SK-N-SH treated with all-trans-retinoic acid at 6 μM for 48 hours (cell line): ENCODE measurements at regions not wholly inside any gene's neighbourhood (a gene's known extent, or its start where the extent isn't known, plus 50 kb on each side); places are given as distances from the start of the nearest gene placed in this dataset.

Experiments used
- ATAC-seq: fragments of 200-7000 bp; cut with Tn5 transposase; 3 replicates; pipeline ENCODE4 v1.9.1; 2020; ENCODE audit warnings: mild to moderate bottlenecking, moderate library complexity
- BACH2 ChIP-seq: fragments of 250-450 bp; sonication (Bioruptor Pico); IDR thresholded peaks from 2 replicates; pipeline ENCODE4 v1.9.0; 2021; ENCODE audit warnings: mild to moderate bottlenecking, borderline replicate concordance
- CSDC2 ChIP-seq: fragments of 250-450 bp; sonication (Bioruptor Pico); IDR thresholded peaks from 2 replicates; pipeline ENCODE4 v1.5.0; 2020; ENCODE audit warnings: mild to moderate bottlenecking, moderate library complexity
- CSRNP3 ChIP-seq: fragments of 250-450 bp; sonication (Bioruptor Pico); IDR thresholded peaks from 2 replicates; pipeline ENCODE4 v1.5.1; 2021; ENCODE audit warnings: mild to moderate bottlenecking, moderate library complexity
- ESRRG ChIP-seq: fragments of 250-450 bp; sonication (Bioruptor Pico); IDR thresholded peaks from 2 replicates; pipeline ENCODE4 v1.6.1; 2021; ENCODE audit warnings: mild to moderate bottlenecking
- GLIS3 ChIP-seq: fragments of 250-450 bp; sonication (Bioruptor Pico); IDR thresholded peaks from 2 replicates; pipeline ENCODE4 v1.5.0; 2020; ENCODE audit warnings: mild to moderate bottlenecking, moderate library complexity
- ISL1 ChIP-seq: fragments of 250-450 bp; sonication (Bioruptor Pico); IDR thresholded peaks from 2 replicates; pipeline ENCODE4 v2.1.2; 2022; ENCODE audit warnings: mild to moderate bottlenecking, moderate library complexity
- POU6F1 ChIP-seq: fragments of 250-450 bp; sonication (Bioruptor Pico); IDR thresholded peaks from 2 replicates; pipeline ENCODE4 v1.8.0; 2021; ENCODE audit warnings: low read depth, mild to moderate bottlenecking, moderate library complexity, borderline replicate concordance
- PPARA ChIP-seq: fragments of 250-450 bp; sonication (Bioruptor Pico); IDR thresholded peaks from 2 replicates; pipeline ENCODE4 v1.5.0; 2020; ENCODE audit warnings: mild to moderate bottlenecking, borderline replicate concordance
- RARB ChIP-seq: fragments of 250-450 bp; sonication (Bioruptor Pico); IDR thresholded peaks from 2 replicates; pipeline ENCODE4 v1.8.0; 2021; ENCODE audit warnings: mild to moderate bottlenecking, moderate library complexity
- TCF4 ChIP-seq: fragments of 250-450 bp; sonication (Bioruptor Pico); IDR thresholded peaks from 2 replicates; pipeline ENCODE4 v1.8.0; 2021; ENCODE audit warnings: mild to moderate bottlenecking, moderate library complexity, borderline replicate concordance
- TOX ChIP-seq: fragments of 250-450 bp; sonication (Bioruptor Pico); IDR thresholded peaks from 2 replicates; pipeline ENCODE4 v1.8.0; 2021; ENCODE audit warnings: mild to moderate bottlenecking, moderate library complexity, borderline replicate concordance
- TSHZ2 ChIP-seq: fragments of 250-450 bp; sonication (Bioruptor Pico); IDR thresholded peaks from 2 replicates; pipeline ENCODE4 v1.5.0; 2020; ENCODE audit warnings: mild to moderate bottlenecking, moderate library complexity
- ZC3H10 ChIP-seq: fragments of 250-450 bp; sonication (Bioruptor Pico); IDR thresholded peaks from 2 replicates; pipeline ENCODE4 v1.5.1; 2021; ENCODE audit warnings: mild to moderate bottlenecking, moderate library complexity
- ZFP3 ChIP-seq: fragments of 250-450 bp; sonication (Bioruptor Pico); IDR thresholded peaks from 2 replicates; pipeline ENCODE4 v1.5.0; 2020; ENCODE audit warnings: mild to moderate bottlenecking, moderate library complexity
- ZFP30 ChIP-seq: fragments of 450-650 bp; formaldehyde crosslinking; IDR thresholded peaks from 2 replicates; pipeline ENCODE4 v1.5.0; 2022; ENCODE audit warnings: mild to moderate bottlenecking, moderate library complexity
- ZNF70 ChIP-seq: fragments of 450-650 bp; formaldehyde crosslinking; IDR thresholded peaks from 2 replicates; pipeline ENCODE4 v1.5.0; 2020; ENCODE audit warnings: mild to moderate bottlenecking, moderate library complexity
- ZNF8 ChIP-seq: fragments of 450-650 bp; formaldehyde crosslinking; IDR thresholded peaks from 2 replicates; pipeline ENCODE4 v1.5.0; 2020; ENCODE audit warnings: mild to moderate bottlenecking, moderate library complexity
- TF ChIP-seq, protein P1 (sequence below): fragments of 250-450 bp; sonication (Bioruptor Pico); IDR thresholded peaks from 2 replicates; pipeline ENCODE4 v1.8.0; 2020; ENCODE audit warnings: mild to moderate bottlenecking, moderate library complexity, borderline replicate concordance
- TF ChIP-seq, protein P2 (sequence below): fragments of 250-450 bp; sonication (Bioruptor Pico); IDR thresholded peaks from 2 replicates; pipeline ENCODE4 v1.5.1; 2020; ENCODE audit warnings: low read depth, mild to moderate bottlenecking, moderate library complexity

GRCh38 chr9:28792716-28793115 is 1219.4 kb upstream of the C9orf72 start:
- TF ChIP-seq ISL1 (CRISPR knock-in tag): peak; percentile 27; the same call in 1 of the 2 replicates
- TF ChIP-seq GLIS3 (CRISPR knock-in tag): no peak
- no peak for ATAC-seq

DNA sequence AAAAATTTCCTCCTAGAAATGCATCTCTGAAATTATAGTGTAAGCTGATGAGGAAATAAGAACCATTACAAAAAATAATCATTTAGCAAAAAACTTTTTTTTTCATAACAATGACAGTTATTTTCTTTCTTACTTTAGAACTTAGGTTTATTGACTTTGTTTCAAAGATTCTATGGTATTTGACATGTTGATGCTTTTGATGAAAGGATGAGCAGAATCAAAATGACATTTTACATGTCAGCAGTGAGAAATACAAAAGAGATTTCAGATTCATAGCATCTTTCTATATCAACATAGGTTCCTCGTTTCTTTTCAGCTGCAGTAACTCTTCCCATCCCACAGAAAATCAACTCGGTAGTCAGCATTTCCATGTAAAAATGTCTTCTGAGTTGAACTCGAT is 1226.6 kb upstream of the C9orf72 start:
- no peak for ATAC-seq
- TF ChIP-seq TSHZ2: no peak
- TF ChIP-seq, protein P1, sequence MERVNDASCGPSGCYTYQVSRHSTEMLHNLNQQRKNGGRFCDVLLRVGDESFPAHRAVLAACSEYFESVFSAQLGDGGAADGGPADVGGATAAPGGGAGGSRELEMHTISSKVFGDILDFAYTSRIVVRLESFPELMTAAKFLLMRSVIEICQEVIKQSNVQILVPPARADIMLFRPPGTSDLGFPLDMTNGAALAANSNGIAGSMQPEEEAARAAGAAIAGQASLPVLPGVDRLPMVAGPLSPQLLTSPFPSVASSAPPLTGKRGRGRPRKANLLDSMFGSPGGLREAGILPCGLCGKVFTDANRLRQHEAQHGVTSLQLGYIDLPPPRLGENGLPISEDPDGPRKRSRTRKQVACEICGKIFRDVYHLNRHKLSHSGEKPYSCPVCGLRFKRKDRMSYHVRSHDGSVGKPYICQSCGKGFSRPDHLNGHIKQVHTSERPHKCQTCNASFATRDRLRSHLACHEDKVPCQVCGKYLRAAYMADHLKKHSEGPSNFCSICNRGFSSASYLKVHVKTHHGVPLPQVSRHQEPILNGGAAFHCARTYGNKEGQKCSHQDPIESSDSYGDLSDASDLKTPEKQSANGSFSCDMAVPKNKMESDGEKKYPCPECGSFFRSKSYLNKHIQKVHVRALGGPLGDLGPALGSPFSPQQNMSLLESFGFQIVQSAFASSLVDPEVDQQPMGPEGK: no peak

DNA sequence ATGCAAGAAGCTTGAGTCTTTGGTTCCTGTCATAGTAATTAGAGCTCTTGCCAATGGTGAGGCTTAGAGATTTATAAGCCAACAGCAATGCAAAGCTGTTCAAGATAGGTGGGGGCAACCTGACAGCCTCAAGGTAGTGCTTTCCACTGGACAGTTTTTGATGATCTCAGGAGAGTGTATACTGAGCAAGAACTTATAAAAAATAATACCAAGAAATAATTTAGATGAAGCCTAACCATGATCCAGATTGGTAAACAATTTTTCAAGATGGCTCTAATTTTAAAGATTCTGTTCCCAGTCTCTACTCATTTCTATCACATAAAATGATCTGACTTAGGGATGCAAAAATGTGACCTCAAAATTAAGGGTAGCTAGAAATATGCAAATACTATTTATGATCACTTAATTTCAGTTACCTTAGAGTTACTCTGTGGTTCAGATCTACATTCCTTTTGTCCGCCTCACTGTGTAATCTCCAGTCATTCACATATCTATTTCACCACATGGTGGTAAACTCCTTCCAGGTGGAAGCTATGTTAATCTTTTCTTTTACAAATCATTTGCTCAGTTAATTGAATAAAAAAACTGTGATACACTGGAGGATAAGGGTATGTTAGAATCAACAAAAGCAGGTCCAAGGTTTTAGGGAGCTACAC is 1228.0 kb upstream of the C9orf72 start:
- ATAC-seq: peak; percentile 97
- TF ChIP-seq TOX (no peak), ISL1 (CRISPR knock-in tag) (peak; percentile 73)
- TF ChIP-seq, all 23 proteins: peak for 1

DNA sequence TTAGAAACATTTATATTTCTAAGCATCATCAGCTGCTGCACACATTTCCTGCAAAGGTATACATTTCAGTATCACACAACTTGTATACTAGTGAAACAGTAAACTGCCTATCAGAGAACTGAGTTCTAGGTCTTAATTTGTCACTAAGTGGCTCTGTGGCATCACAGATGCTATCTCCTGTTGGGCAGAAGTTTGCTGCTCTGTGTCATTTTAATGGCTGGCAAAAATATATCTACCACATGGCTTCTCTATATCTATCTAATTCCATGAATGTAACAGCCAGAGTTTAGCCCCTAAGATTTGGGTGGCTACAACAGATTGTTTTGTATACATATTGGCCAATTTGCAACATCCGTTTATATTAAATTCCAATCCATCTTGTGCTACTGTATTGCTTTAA is 1231.9 kb upstream of the C9orf72 start:
- no peak for ATAC-seq
- no peak for TF ChIP-seq BACH2 (CRISPR knock-in tag)
- peak; percentile 56; the same call in 1 of the 2 replicates for TF ChIP-seq ISL1 (CRISPR knock-in tag)
- TF ChIP-seq ZFP3 (CRISPR knock-in tag): 0 out of 2 replicates have a peak, but pooled peaks have one; percentile 18
- TF ChIP-seq TCF4 (CRISPR knock-in tag): peak; percentile 81
- TF ChIP-seq, protein P2, sequence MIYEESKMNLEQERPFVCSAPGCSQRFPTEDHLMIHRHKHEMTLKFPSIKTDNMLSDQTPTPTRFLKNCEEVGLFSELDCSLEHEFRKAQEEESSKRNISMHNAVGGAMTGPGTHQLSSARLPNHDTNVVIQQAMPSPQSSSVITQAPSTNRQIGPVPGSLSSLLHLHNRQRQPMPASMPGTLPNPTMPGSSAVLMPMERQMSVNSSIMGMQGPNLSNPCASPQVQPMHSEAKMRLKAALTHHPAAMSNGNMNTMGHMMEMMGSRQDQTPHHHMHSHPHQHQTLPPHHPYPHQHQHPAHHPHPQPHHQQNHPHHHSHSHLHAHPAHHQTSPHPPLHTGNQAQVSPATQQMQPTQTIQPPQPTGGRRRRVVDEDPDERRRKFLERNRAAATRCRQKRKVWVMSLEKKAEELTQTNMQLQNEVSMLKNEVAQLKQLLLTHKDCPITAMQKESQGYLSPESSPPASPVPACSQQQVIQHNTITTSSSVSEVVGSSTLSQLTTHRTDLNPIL (CRISPR knock-in tag): no peak

DNA sequence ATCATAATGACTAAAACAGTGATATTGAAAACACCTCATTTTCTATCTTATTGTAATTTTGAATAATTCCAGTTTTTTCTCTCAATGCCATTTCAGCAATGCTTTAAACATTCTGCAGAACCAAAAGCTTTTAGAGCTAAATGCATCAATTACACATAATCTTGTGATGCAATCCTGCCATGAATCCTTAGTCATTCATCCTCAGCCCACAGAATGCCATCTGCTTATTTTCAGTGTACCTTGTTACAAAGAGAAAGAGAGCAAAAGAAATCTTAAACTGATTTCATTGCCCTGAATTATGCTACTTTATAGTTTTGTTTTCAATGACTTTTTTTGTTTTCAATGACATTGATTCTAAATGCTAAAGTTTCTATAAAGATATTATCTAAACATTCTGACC is 1234.8 kb upstream of the C9orf72 start:
- ATAC-seq: peak; percentile 86
- TF ChIP-seq RARB (peak; percentile 95; the same call in 1 of the 2 replicates), PPARA (no peak), ZFP30 (no peak), ISL1 (CRISPR knock-in tag) (peak; percentile 100), TCF4 (CRISPR knock-in tag) (peak; percentile 97), TSHZ2 (peak; percentile 84), ZNF70 (no peak), CSDC2 (no peak), ESRRG (CRISPR knock-in tag) (peak; percentile 96), ZNF8 (CRISPR knock-in tag) (peak; percentile 54; the same call in 1 of the 2 replicates), ZC3H10 (CRISPR knock-in tag) (peak; percentile 99), CSRNP3 (CRISPR knock-in tag) (peak; percentile 99), POU6F1 (CRISPR knock-in tag) (0 out of 2 replicates have a peak, but pooled peaks have one; percentile 79), TOX (peak; percentile 99)
- TF ChIP-seq, protein P2 (CRISPR knock-in tag): peak; percentile 98
